ENCODE measurements at regions not wholly inside any gene's neighbourhood (a gene's known extent, or its start where the extent isn't known, plus 50 kb on each side); places are given as distances from the start of the nearest gene placed in this dataset.

GRCh38 chr6:103538381-103538780, 1321.3 kb downstream of the HACE1 start:
- Histone ChIP-seq H4K20me1 (ENCODE audit: insufficient read depth, low read length) (no peaks in the 10 kb centered on the region), H3K27ac (ENCODE audit: low read depth, low read length, poor library complexity, severe bottlenecking) (no peak overlapping the region), H3K27me3 (ENCODE audit: insufficient read depth, low read length) (no peaks in the 10 kb centered on the region), H3F3A (ENCODE audit: insufficient read depth, low read length) (no peaks in the 10 kb centered on the region), H3K9me2 (ENCODE audit: low read depth, low read length) (no peaks in the 10 kb centered on the region), H3K4me3 (ENCODE audit: low read depth, low read length, poor library complexity, severe bottlenecking) (no peak overlapping the region), H3K9me3 (ENCODE audit: low read length) (no peaks in the 10 kb centered on the region), H3K36me3 (ENCODE audit: insufficient read depth, low read length) (no peaks in the 10 kb centered on the region), H3K4me1 (ENCODE audit: insufficient read depth, low read length, severe bottlenecking) (no peaks in the 10 kb centered on the region), H2AFZ (ENCODE audit: low read length) (no peak overlapping the region), H3K4me2 (ENCODE audit: low read length) (no peak overlapping the region), H3K79me2 (ENCODE audit: insufficient read depth, low read length) (no peaks in the 10 kb centered on the region), H3K9ac (ENCODE audit: low read length) (no peak overlapping the region)
- TF ChIP-seq CTCF (IDR thresholded peaks at IDR 0.05; ENCODE audit: low read length), result no peak
- no peak for TF ChIP-seq EZH2 (IDR thresholded peaks at IDR 0.05; ENCODE audit: borderline replicate concordance, low read length)

GRCh38 chr6:103534814-103535213, 1324.9 kb downstream of the HACE1 start:
- no peak overlapping the region for H3K27ac ChIP-seq (ENCODE audit: low read depth, low read length, poor library complexity, severe bottlenecking)
- H3K79me2 ChIP-seq (ENCODE audit: insufficient read depth, low read length), result no peaks in the 10 kb centered on the region
- H3K27me3 ChIP-seq (ENCODE audit: insufficient read depth, low read length), result no peaks in the 10 kb centered on the region
- H3K9me3 ChIP-seq (ENCODE audit: low read length), result no peaks in the 10 kb centered on the region
- no peaks in the 10 kb centered on the region for H3K9me2 ChIP-seq (ENCODE audit: low read depth, low read length)
- no peaks in the 10 kb centered on the region for H4K20me1 ChIP-seq (ENCODE audit: insufficient read depth, low read length)
- H2AFZ ChIP-seq (ENCODE audit: low read length), result no peak overlapping the region
- no peaks in the 10 kb centered on the region for H3K36me3 ChIP-seq (ENCODE audit: insufficient read depth, low read length)
- H3K9ac ChIP-seq (ENCODE audit: low read length), result no peak overlapping the region
- H3K4me1 ChIP-seq (ENCODE audit: insufficient read depth, low read length, severe bottlenecking), result no peaks in the 10 kb centered on the region
- no peak overlapping the region for H3K4me3 ChIP-seq (ENCODE audit: low read depth, low read length, poor library complexity, severe bottlenecking)
- no peak overlapping the region for H3K4me2 ChIP-seq (ENCODE audit: low read length)
- no peaks in the 10 kb centered on the region for H3F3A ChIP-seq (ENCODE audit: insufficient read depth, low read length)
- no peak for TF ChIP-seq CTCF (IDR thresholded peaks at IDR 0.05; ENCODE audit: low read length)

- Histone ChIP-seq H3K79me2 (ENCODE audit: insufficient read depth, low read length) (no peaks in the 10 kb centered on the region), H3K9me3 (ENCODE audit: low read length) (no peaks in the 10 kb centered on the region), H4K20me1 (ENCODE audit: insufficient read depth, low read length) (no peaks in the 10 kb centered on the region), H3K4me2 (ENCODE audit: low read length) (no peak overlapping the region), H3K4me3 (ENCODE audit: low read depth, low read length, poor library complexity, severe bottlenecking) (no peak overlapping the region), H3K4me1 (ENCODE audit: insufficient read depth, low read length, severe bottlenecking) (no peaks in the 10 kb centered on the region), H3K36me3 (ENCODE audit: insufficient read depth, low read length) (no peaks in the 10 kb centered on the region), H3K9ac (ENCODE audit: low read length) (no peak overlapping the region), H3F3A (ENCODE audit: insufficient read depth, low read length) (no peaks in the 10 kb centered on the region), H3K27ac (ENCODE audit: low read depth, low read length, poor library complexity, severe bottlenecking) (no peak overlapping the region), H3K27me3 (ENCODE audit: insufficient read depth, low read length) (no peaks in the 10 kb centered on the region), H3K9me2 (ENCODE audit: low read depth, low read length) (no peaks in the 10 kb centered on the region), H2AFZ (ENCODE audit: low read length) (no peak overlapping the region)
- no peak for TF ChIP-seq EZH2 (IDR thresholded peaks at IDR 0.05; ENCODE audit: borderline replicate concordance, low read length)
Observed at GRCh38 chr6:103534095-103534494, 1325.6 kb downstream of the HACE1 start.

- no peaks in the 10 kb centered on the region for H3F3A ChIP-seq (ENCODE audit: insufficient read depth, low read length)
- no peaks in the 10 kb centered on the region for H3K79me2 ChIP-seq (ENCODE audit: insufficient read depth, low read length)
- no peak overlapping the region for H3K4me2 ChIP-seq (ENCODE audit: low read length)
- no peaks in the 10 kb centered on the region for H3K4me1 ChIP-seq (ENCODE audit: insufficient read depth, low read length, severe bottlenecking)
- no peak overlapping the region for H3K9ac ChIP-seq (ENCODE audit: low read length)
- no peaks in the 10 kb centered on the region for H3K36me3 ChIP-seq (ENCODE audit: insufficient read depth, low read length)
- no peaks in the 10 kb centered on the region for H3K9me2 ChIP-seq (ENCODE audit: low read depth, low read length)
- H3K27ac ChIP-seq (ENCODE audit: low read depth, low read length, poor library complexity, severe bottlenecking), result no peak overlapping the region
- H3K4me3 ChIP-seq (ENCODE audit: low read depth, low read length, poor library complexity, severe bottlenecking), result no peak overlapping the region
- TF ChIP-seq EZH2 (IDR thresholded peaks at IDR 0.05; ENCODE audit: borderline replicate concordance, low read length), result no peak
- no peak for TF ChIP-seq CTCF (IDR thresholded peaks at IDR 0.05; ENCODE audit: low read length)
- no peaks in the 10 kb centered on the region for H3K27me3 ChIP-seq (ENCODE audit: insufficient read depth, low read length)
- no peak overlapping the region for H2AFZ ChIP-seq (ENCODE audit: low read length)
- H3K9me3 ChIP-seq (ENCODE audit: low read length), result no peaks in the 10 kb centered on the region
- no peaks in the 10 kb centered on the region for H4K20me1 ChIP-seq (ENCODE audit: insufficient read depth, low read length)
Observed at GRCh38 chr6:103522045-103522444, 1337.7 kb downstream of the HACE1 start.

Data from OCI-LY1 (cell line).